ENCODE measurements at regions not wholly inside any gene's neighbourhood (a gene's known extent, or its start where the extent isn't known, plus 50 kb on each side); places are given as distances from the start of the nearest gene placed in this dataset.

DNA sequence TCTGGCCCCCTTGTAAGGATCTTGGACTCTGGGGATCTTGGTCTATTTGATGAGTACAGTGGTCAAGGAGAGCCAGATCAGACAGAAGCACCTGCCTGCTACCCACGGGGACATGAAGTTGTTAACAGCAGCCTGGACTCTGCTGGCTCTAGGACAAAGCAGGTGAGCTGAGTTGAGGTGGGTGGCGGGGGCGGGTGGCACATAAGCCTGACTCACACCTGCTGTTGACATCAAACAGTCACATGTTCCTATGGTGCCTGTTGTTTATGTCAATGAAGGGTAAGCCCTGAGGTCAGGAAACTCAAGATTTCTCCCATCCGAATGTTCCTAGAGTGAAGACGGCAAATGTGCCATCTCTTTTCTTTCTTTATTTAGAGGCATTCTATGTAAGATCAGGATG, 50.1 kb upstream of the CLNK start:
- TF ChIP-seq, protein P1, sequence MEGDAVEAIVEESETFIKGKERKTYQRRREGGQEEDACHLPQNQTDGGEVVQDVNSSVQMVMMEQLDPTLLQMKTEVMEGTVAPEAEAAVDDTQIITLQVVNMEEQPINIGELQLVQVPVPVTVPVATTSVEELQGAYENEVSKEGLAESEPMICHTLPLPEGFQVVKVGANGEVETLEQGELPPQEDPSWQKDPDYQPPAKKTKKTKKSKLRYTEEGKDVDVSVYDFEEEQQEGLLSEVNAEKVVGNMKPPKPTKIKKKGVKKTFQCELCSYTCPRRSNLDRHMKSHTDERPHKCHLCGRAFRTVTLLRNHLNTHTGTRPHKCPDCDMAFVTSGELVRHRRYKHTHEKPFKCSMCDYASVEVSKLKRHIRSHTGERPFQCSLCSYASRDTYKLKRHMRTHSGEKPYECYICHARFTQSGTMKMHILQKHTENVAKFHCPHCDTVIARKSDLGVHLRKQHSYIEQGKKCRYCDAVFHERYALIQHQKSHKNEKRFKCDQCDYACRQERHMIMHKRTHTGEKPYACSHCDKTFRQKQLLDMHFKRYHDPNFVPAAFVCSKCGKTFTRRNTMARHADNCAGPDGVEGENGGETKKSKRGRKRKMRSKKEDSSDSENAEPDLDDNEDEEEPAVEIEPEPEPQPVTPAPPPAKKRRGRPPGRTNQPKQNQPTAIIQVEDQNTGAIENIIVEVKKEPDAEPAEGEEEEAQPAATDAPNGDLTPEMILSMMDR (IDR thresholded peaks at IDR 0.05; ENCODE audit: borderline replicate concordance, extremely low read depth, low read length, poor library complexity, severe bottlenecking): no peak
- no peak for TF ChIP-seq EZH2 (IDR thresholded peaks at IDR 0.05; ENCODE audit: borderline replicate concordance, low read depth, low read length, severe bottlenecking)

All from DND-41 (cell line).